ENCODE measurements at regions not wholly inside any gene's neighbourhood (a gene's known extent, or its start where the extent isn't known, plus 50 kb on each side); places are given as distances from the start of the nearest gene placed in this dataset.

GRCh38 chrX:46268412-46268811, 276.8 kb downstream of the ZNF674 start:
- no peak for TF ChIP-seq GATA2 (IDR thresholded peaks at IDR 0.05; ENCODE audit: insufficient read depth, insufficient read length, low read depth, low read length)
- TF ChIP-seq, protein P1, sequence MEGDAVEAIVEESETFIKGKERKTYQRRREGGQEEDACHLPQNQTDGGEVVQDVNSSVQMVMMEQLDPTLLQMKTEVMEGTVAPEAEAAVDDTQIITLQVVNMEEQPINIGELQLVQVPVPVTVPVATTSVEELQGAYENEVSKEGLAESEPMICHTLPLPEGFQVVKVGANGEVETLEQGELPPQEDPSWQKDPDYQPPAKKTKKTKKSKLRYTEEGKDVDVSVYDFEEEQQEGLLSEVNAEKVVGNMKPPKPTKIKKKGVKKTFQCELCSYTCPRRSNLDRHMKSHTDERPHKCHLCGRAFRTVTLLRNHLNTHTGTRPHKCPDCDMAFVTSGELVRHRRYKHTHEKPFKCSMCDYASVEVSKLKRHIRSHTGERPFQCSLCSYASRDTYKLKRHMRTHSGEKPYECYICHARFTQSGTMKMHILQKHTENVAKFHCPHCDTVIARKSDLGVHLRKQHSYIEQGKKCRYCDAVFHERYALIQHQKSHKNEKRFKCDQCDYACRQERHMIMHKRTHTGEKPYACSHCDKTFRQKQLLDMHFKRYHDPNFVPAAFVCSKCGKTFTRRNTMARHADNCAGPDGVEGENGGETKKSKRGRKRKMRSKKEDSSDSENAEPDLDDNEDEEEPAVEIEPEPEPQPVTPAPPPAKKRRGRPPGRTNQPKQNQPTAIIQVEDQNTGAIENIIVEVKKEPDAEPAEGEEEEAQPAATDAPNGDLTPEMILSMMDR (IDR thresholded peaks at IDR 0.05; ENCODE audit: extremely low read depth in 1 of 2, insufficient read depth in 1 of 2, low read depth in 1 of 2, low read length in 2 of 2), result no peak
- TF ChIP-seq, protein P2, sequence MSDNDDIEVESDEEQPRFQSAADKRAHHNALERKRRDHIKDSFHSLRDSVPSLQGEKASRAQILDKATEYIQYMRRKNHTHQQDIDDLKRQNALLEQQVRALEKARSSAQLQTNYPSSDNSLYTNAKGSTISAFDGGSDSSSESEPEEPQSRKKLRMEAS (IDR thresholded peaks at IDR 0.05; ENCODE audit: insufficient read depth, insufficient read length), result no peak
